ENCODE measurements at regions not wholly inside any gene's neighbourhood (a gene's known extent, or its start where the extent isn't known, plus 50 kb on each side); places are given as distances from the start of the nearest gene placed in this dataset.

- DNase-seq, result no peak
These were observed 1377.4 kb downstream of the BRD1 start for GRCh38 chr22:48450188-48450825.

GRCh38 chr22:48449466-48450187 lies 1378.0 kb downstream of the BRD1 start:
- DNase-seq, result no peak

GRCh38 chr22:48448821-48449220 lies 1378.9 kb downstream of the BRD1 start:
- no peak for DNase-seq

GRCh38 chr22:48445113-48445827 lies 1382.4 kb downstream of the BRD1 start:
- no peak for DNase-seq

GRCh38 chr22:48444320-48445112 lies 1383.2 kb downstream of the BRD1 start:
- DNase-seq, result no peak

- DNase-seq, result no peak
These were observed 1384.0 kb downstream of the BRD1 start for GRCh38 chr22:48443680-48444079.

GRCh38 chr22:48442663-48443062 lies 1385.0 kb downstream of the BRD1 start:
- no peak for DNase-seq

GRCh38 chr22:48441553-48441850 lies 1386.2 kb downstream of the BRD1 start:
- no peak for DNase-seq

- no peak for DNase-seq
These were observed 1386.8 kb downstream of the BRD1 start for GRCh38 chr22:48440673-48441552.

- DNase-seq, result no peak
These were observed 1387.5 kb downstream of the BRD1 start for GRCh38 chr22:48440176-48440575.

GRCh38 chr22:48439560-48440135 lies 1388.0 kb downstream of the BRD1 start:
- DNase-seq, result no peak

GRCh38 chr22:48438800-48439559 lies 1388.7 kb downstream of the BRD1 start:
- DNase-seq, result no peak

- no peak for DNase-seq
These were observed 1389.6 kb downstream of the BRD1 start for GRCh38 chr22:48438096-48438495.

- DNase-seq, result no peak
These were observed 1391.3 kb downstream of the BRD1 start for GRCh38 chr22:48436201-48436931.

GRCh38 chr22:48434868-48435250 lies 1392.8 kb downstream of the BRD1 start:
- DNase-seq, result no peak

- no peak for DNase-seq
These were observed 1393.4 kb downstream of the BRD1 start for GRCh38 chr22:48434156-48434867.

GRCh38 chr22:48433647-48434046 lies 1394.0 kb downstream of the BRD1 start:
- DNase-seq, result no peak

GRCh38 chr22:48432781-48433518 lies 1394.7 kb downstream of the BRD1 start:
- DNase-seq, result no peak
